ENCODE measurements at regions not wholly inside any gene's neighbourhood (a gene's known extent, or its start where the extent isn't known, plus 50 kb on each side); places are given as distances from the start of the nearest gene placed in this dataset.
"Not testable (repeated sequence)": the region's sequence is repeated elsewhere in the genome, so short reads cannot be mapped to it uniquely, and the experiment has no call there.

- Histone ChIP-seq H3K36me3 (ENCODE audit: control insufficient read depth in 1 of 2, insufficient read depth in 2 of 2, low read length in 1 of 2) (no peaks in the 10 kb centered on the region), H3K27me3 (ENCODE audit: control insufficient read depth in 1 of 2, insufficient read depth in 2 of 2, low read length in 1 of 2) (no peaks in the 10 kb centered on the region), H3K4me3 (ENCODE audit: low read length in 2 of 2) (no peak overlapping the region), H3K9me3 (ENCODE audit: control insufficient read depth, low read length) (no peaks in the 10 kb centered on the region), H3K27ac (ENCODE audit: low read depth in 1 of 2, low read length in 2 of 2) (no peak overlapping the region), H3K4me1 (ENCODE audit: control insufficient read depth in 1 of 2, insufficient read depth in 2 of 2, low read length in 2 of 2) (no peaks in the 10 kb centered on the region)
- intact Hi-C loops (cut with DNase I): no loop called here
- 91 to 95% methylated on average over 2 of the region's 2 CpGs for WGBS, 2 donors
- DNase-seq: peak in 1 of 2 donors; percentile 12
- peak; percentile 65 for ATAC-seq (ENCODE audit: low FRiP score)
Observed at GRCh38 chr9:26234865-26235264, 556.6 kb upstream of the TUSC1 start.

- no peak overlapping the region for H3K27ac ChIP-seq (ENCODE audit: low read depth in 1 of 2, low read length in 2 of 2)
- H3K27me3 ChIP-seq (ENCODE audit: control insufficient read depth in 1 of 2, insufficient read depth in 2 of 2, low read length in 1 of 2): no peaks in the 10 kb centered on the region
- H3K9me3 ChIP-seq (ENCODE audit: control insufficient read depth, low read length): no peaks in the 10 kb centered on the region
- no peak overlapping the region for H3K4me3 ChIP-seq (ENCODE audit: low read length in 2 of 2)
- no peaks in the 10 kb centered on the region for H3K4me1 ChIP-seq (ENCODE audit: control insufficient read depth in 1 of 2, insufficient read depth in 2 of 2, low read length in 2 of 2)
- intact Hi-C loops (cut with DNase I): no loop called here
- H3K36me3 ChIP-seq (ENCODE audit: control insufficient read depth in 1 of 2, insufficient read depth in 2 of 2, low read length in 1 of 2): no peaks in the 10 kb centered on the region
- WGBS, 2 donors: 30 to 52% methylated on average over 4 of the region's 4 CpGs
- ATAC-seq (ENCODE audit: low FRiP score) (no peak), DNase-seq (no peak)
Observed at GRCh38 chr9:26231391-26231790, 553.1 kb upstream of the TUSC1 start.

GRCh38 chr9:26229324-26230054 lies 551.2 kb upstream of the TUSC1 start:
- no peak for ATAC-seq (ENCODE audit: low FRiP score)
- WGBS, 2 donors: 61 to 64% methylated on average over 6 of the region's 6 CpGs
- DNase-seq: no peak
- H3K27me3 ChIP-seq (ENCODE audit: control insufficient read depth in 1 of 2, insufficient read depth in 2 of 2, low read length in 1 of 2): no peaks in the 10 kb centered on the region
- H3K4me3 ChIP-seq (ENCODE audit: low read length in 2 of 2): no peak overlapping the region
- no peaks in the 10 kb centered on the region for H3K36me3 ChIP-seq (ENCODE audit: control insufficient read depth in 1 of 2, insufficient read depth in 2 of 2, low read length in 1 of 2)
- no peaks in the 10 kb centered on the region for H3K4me1 ChIP-seq (ENCODE audit: control insufficient read depth in 1 of 2, insufficient read depth in 2 of 2, low read length in 2 of 2)
- H3K9me3 ChIP-seq (ENCODE audit: control insufficient read depth, low read length): no peaks in the 10 kb centered on the region
- intact Hi-C loops (cut with DNase I): no loop called here
- no peak overlapping the region for H3K27ac ChIP-seq (ENCODE audit: low read depth in 1 of 2, low read length in 2 of 2)

- H3K27ac ChIP-seq (ENCODE audit: low read depth in 1 of 2, low read length in 2 of 2): no peak overlapping the region
- DNase-seq: no peak
- H3K9me3 ChIP-seq (ENCODE audit: control insufficient read depth, low read length): no peaks in the 10 kb centered on the region
- 63 to 68% methylated on average over 2 of the region's 2 CpGs for WGBS, 2 donors
- H3K4me3 ChIP-seq (ENCODE audit: low read length in 2 of 2): no peak overlapping the region
- no peak for ATAC-seq (ENCODE audit: low FRiP score)
- no peaks in the 10 kb centered on the region for H3K4me1 ChIP-seq (ENCODE audit: control insufficient read depth in 1 of 2, insufficient read depth in 2 of 2, low read length in 2 of 2)
- intact Hi-C loops (cut with DNase I): no loop called here
- no peaks in the 10 kb centered on the region for H3K36me3 ChIP-seq (ENCODE audit: control insufficient read depth in 1 of 2, insufficient read depth in 2 of 2, low read length in 1 of 2)
- H3K27me3 ChIP-seq (ENCODE audit: control insufficient read depth in 1 of 2, insufficient read depth in 2 of 2, low read length in 1 of 2): no peaks in the 10 kb centered on the region
Observed at GRCh38 chr9:26228273-26228672, 550.0 kb upstream of the TUSC1 start.

GRCh38 chr9:26221290-26221689 lies 543.0 kb upstream of the TUSC1 start:
- ATAC-seq (ENCODE audit: low FRiP score) (no peak), DNase-seq (no peak)
- H3K27ac ChIP-seq (ENCODE audit: low read depth in 1 of 2, low read length in 2 of 2): no peak overlapping the region
- H3K27me3 ChIP-seq (ENCODE audit: control insufficient read depth in 1 of 2, insufficient read depth in 2 of 2, low read length in 1 of 2): no peaks in the 10 kb centered on the region
- no peaks in the 10 kb centered on the region for H3K4me1 ChIP-seq (ENCODE audit: control insufficient read depth in 1 of 2, insufficient read depth in 2 of 2, low read length in 2 of 2)
- H3K9me3 ChIP-seq (ENCODE audit: control insufficient read depth, low read length): no peaks in the 10 kb centered on the region
- intact Hi-C loops (cut with DNase I): no loop called here
- no peak overlapping the region for H3K4me3 ChIP-seq (ENCODE audit: low read length in 2 of 2)
- no peaks in the 10 kb centered on the region for H3K36me3 ChIP-seq (ENCODE audit: control insufficient read depth in 1 of 2, insufficient read depth in 2 of 2, low read length in 1 of 2)

- H3K36me3 ChIP-seq (ENCODE audit: control insufficient read depth in 1 of 2, insufficient read depth in 2 of 2, low read length in 1 of 2): no peaks in the 10 kb centered on the region
- no peaks in the 10 kb centered on the region for H3K4me1 ChIP-seq (ENCODE audit: control insufficient read depth in 1 of 2, insufficient read depth in 2 of 2, low read length in 2 of 2)
- intact Hi-C loops (cut with DNase I): no loop called here
- DNase-seq (no peak), ATAC-seq (ENCODE audit: low FRiP score) (no peak)
- no peak overlapping the region for H3K27ac ChIP-seq (ENCODE audit: low read depth in 1 of 2, low read length in 2 of 2)
- H3K4me3 ChIP-seq (ENCODE audit: low read length in 2 of 2): no peak overlapping the region
- no peaks in the 10 kb centered on the region for H3K27me3 ChIP-seq (ENCODE audit: control insufficient read depth in 1 of 2, insufficient read depth in 2 of 2, low read length in 1 of 2)
- no peaks in the 10 kb centered on the region for H3K9me3 ChIP-seq (ENCODE audit: control insufficient read depth, low read length)
Observed at GRCh38 chr9:26220367-26220766, 542.1 kb upstream of the TUSC1 start.

- 15 to 29% methylated on average over 9 of the region's 9 CpGs for WGBS, 2 donors
- Histone ChIP-seq H3K4me1 (ENCODE audit: control insufficient read depth in 1 of 2, insufficient read depth in 2 of 2, low read length in 2 of 2) (no peaks in the 10 kb centered on the region), H3K27me3 (ENCODE audit: control insufficient read depth in 1 of 2, insufficient read depth in 2 of 2, low read length in 1 of 2) (no peaks in the 10 kb centered on the region), H3K36me3 (ENCODE audit: control insufficient read depth in 1 of 2, insufficient read depth in 2 of 2, low read length in 1 of 2) (no peaks in the 10 kb centered on the region), H3K4me3 (ENCODE audit: low read length in 2 of 2) (no peak overlapping the region), H3K9me3 (ENCODE audit: control insufficient read depth, low read length) (no peaks in the 10 kb centered on the region), H3K27ac (ENCODE audit: low read depth in 1 of 2, low read length in 2 of 2) (no peak overlapping the region)
- ATAC-seq (ENCODE audit: low FRiP score): no peak
- intact Hi-C loops (cut with DNase I): no loop called here
- no peak for DNase-seq
Observed at GRCh38 chr9:26219961-26220360, 541.7 kb upstream of the TUSC1 start.

- ATAC-seq (ENCODE audit: low FRiP score) (no peak), DNase-seq (no peak)
- Histone ChIP-seq H3K9me3 (ENCODE audit: control insufficient read depth, low read length) (no peaks in the 10 kb centered on the region), H3K36me3 (ENCODE audit: control insufficient read depth in 1 of 2, insufficient read depth in 2 of 2, low read length in 1 of 2) (no peaks in the 10 kb centered on the region), H3K4me3 (ENCODE audit: low read length in 2 of 2) (no peak overlapping the region), H3K27ac (ENCODE audit: low read depth in 1 of 2, low read length in 2 of 2) (no peak overlapping the region), H3K27me3 (ENCODE audit: control insufficient read depth in 1 of 2, insufficient read depth in 2 of 2, low read length in 1 of 2) (no peaks in the 10 kb centered on the region), H3K4me1 (ENCODE audit: control insufficient read depth in 1 of 2, insufficient read depth in 2 of 2, low read length in 2 of 2) (no peaks in the 10 kb centered on the region)
- WGBS, 2 donors: 76 to 85% methylated on average over 1 of the region's 1 CpG
- intact Hi-C loops (cut with DNase I): no loop called here
Observed at GRCh38 chr9:26216702-26217101, 538.5 kb upstream of the TUSC1 start.

GRCh38 chr9:26214713-26215444 lies 536.6 kb upstream of the TUSC1 start:
- H3K4me3 ChIP-seq (ENCODE audit: low read length in 2 of 2); ATAC-seq (ENCODE audit: low FRiP score): not testable (repeated sequence)
- WGBS, 2 donors: 94 to 96% methylated on average over 51 to 61 of the region's 61 CpGs

More at GRCh38 chr9:26214713-26215444, 536.6 kb upstream of the TUSC1 start:
- H3K27ac ChIP-seq (ENCODE audit: low read depth in 1 of 2, low read length in 2 of 2); H3K36me3 ChIP-seq (ENCODE audit: control insufficient read depth in 1 of 2, insufficient read depth in 2 of 2, low read length in 1 of 2); intact Hi-C loops (cut with DNase I); H3K4me1 ChIP-seq (ENCODE audit: control insufficient read depth in 1 of 2, insufficient read depth in 2 of 2, low read length in 2 of 2); H3K9me3 ChIP-seq (ENCODE audit: control insufficient read depth, low read length); H3K27me3 ChIP-seq (ENCODE audit: control insufficient read depth in 1 of 2, insufficient read depth in 2 of 2, low read length in 1 of 2): not testable (repeated sequence)
- DNase-seq: peak in 1 of 2 donors; percentile 62

Data from aorta (tissue), 5 donors.